ENCODE measurements at regions not wholly inside any gene's neighbourhood (a gene's known extent, or its start where the extent isn't known, plus 50 kb on each side); places are given as distances from the start of the nearest gene placed in this dataset.

GRCh38 chr15:61798631-61799030, 261.6 kb downstream of the VPS13C start:
- Histone ChIP-seq H3K9me3 (ENCODE audit: control insufficient read depth, insufficient read depth, low read length) (no peaks in the 10 kb centered on the region), H3K36me3 (ENCODE audit: insufficient read depth, low read length) (no peaks in the 10 kb centered on the region), H3K4me1 (ENCODE audit: insufficient read depth, low read length) (no peaks in the 10 kb centered on the region), H3K9ac (ENCODE audit: low read depth, low read length) (no peak overlapping the region)

- Histone ChIP-seq H3K9me3 (ENCODE audit: control insufficient read depth, insufficient read depth, low read length) (no peaks in the 10 kb centered on the region), H3K4me1 (ENCODE audit: insufficient read depth, low read length) (no peaks in the 10 kb centered on the region), H3K36me3 (ENCODE audit: insufficient read depth, low read length) (no peaks in the 10 kb centered on the region), H3K9ac (ENCODE audit: low read depth, low read length) (no peak overlapping the region)
Observed at GRCh38 chr15:61796056-61796455, 264.2 kb downstream of the VPS13C start.

GRCh38 chr15:61794881-61795280, 265.4 kb downstream of the VPS13C start:
- Histone ChIP-seq H3K9ac (ENCODE audit: low read depth, low read length) (no peak overlapping the region), H3K9me3 (ENCODE audit: control insufficient read depth, insufficient read depth, low read length) (no peaks in the 10 kb centered on the region), H3K4me1 (ENCODE audit: insufficient read depth, low read length) (no peaks in the 10 kb centered on the region), H3K36me3 (ENCODE audit: insufficient read depth, low read length) (no peaks in the 10 kb centered on the region)

GRCh38 chr15:61794276-61794675, 266.0 kb downstream of the VPS13C start:
- Histone ChIP-seq H3K9me3 (ENCODE audit: control insufficient read depth, insufficient read depth, low read length) (no peaks in the 10 kb centered on the region), H3K9ac (ENCODE audit: low read depth, low read length) (no peak overlapping the region), H3K36me3 (ENCODE audit: insufficient read depth, low read length) (no peaks in the 10 kb centered on the region), H3K4me1 (ENCODE audit: insufficient read depth, low read length) (no peaks in the 10 kb centered on the region)

GRCh38 chr15:61784734-61785133, 275.5 kb downstream of the VPS13C start:
- Histone ChIP-seq H3K36me3 (ENCODE audit: insufficient read depth, low read length) (no peaks in the 10 kb centered on the region), H3K9me3 (ENCODE audit: control insufficient read depth, insufficient read depth, low read length) (no peaks in the 10 kb centered on the region; the same call in 1 of the 2 replicates), H3K4me1 (ENCODE audit: insufficient read depth, low read length) (no peaks in the 10 kb centered on the region), H3K9ac (ENCODE audit: low read depth, low read length) (no peak overlapping the region)

GRCh38 chr15:61780278-61780980, 279.8 kb downstream of the VPS13C start:
- Histone ChIP-seq H3K9ac (ENCODE audit: low read depth, low read length) (no peak overlapping the region), H3K9me3 (ENCODE audit: control insufficient read depth, insufficient read depth, low read length) (no peaks in the 10 kb centered on the region), H3K36me3 (ENCODE audit: insufficient read depth, low read length) (no peaks in the 10 kb centered on the region), H3K4me1 (ENCODE audit: insufficient read depth, low read length) (no peaks in the 10 kb centered on the region)

GRCh38 chr15:61777689-61778088, 282.6 kb downstream of the VPS13C start:
- no peaks in the 10 kb centered on the region for H3K9me3 ChIP-seq (ENCODE audit: control insufficient read depth, insufficient read depth, low read length)
- no peaks in the 10 kb centered on the region for H3K4me1 ChIP-seq (ENCODE audit: insufficient read depth, low read length)

GRCh38 chr15:61769557-61769956, 290.7 kb downstream of the VPS13C start:
- Histone ChIP-seq H3K9me3 (ENCODE audit: control insufficient read depth, insufficient read depth, low read length) (no peaks in the 10 kb centered on the region), H3K4me1 (ENCODE audit: insufficient read depth, low read length) (0 out of 2 replicates have a peak, but pooled peaks cover 3% of the 10 kb centered on the region), H3K9ac (ENCODE audit: low read depth, low read length) (no peak overlapping the region), H3K36me3 (ENCODE audit: insufficient read depth, low read length) (no peaks in the 10 kb centered on the region)

More at GRCh38 chr15:61777689-61778088, 282.6 kb downstream of the VPS13C start:
- no peaks in the 10 kb centered on the region for H3K36me3 ChIP-seq (ENCODE audit: insufficient read depth, low read length)
- H3K9ac ChIP-seq (ENCODE audit: low read depth, low read length), result no peak overlapping the region

- Histone ChIP-seq H3K36me3 (ENCODE audit: insufficient read depth, low read length) (no peaks in the 10 kb centered on the region), H3K9ac (ENCODE audit: low read depth, low read length) (no peak overlapping the region), H3K9me3 (ENCODE audit: control insufficient read depth, insufficient read depth, low read length) (no peaks in the 10 kb centered on the region), H3K4me1 (ENCODE audit: insufficient read depth, low read length) (0 out of 2 replicates have a peak, but pooled peaks cover 5% of the 10 kb centered on the region)
Observed at GRCh38 chr15:61768131-61768530, 292.1 kb downstream of the VPS13C start.

- H3K4me1 ChIP-seq (ENCODE audit: insufficient read depth, low read length), result 0 out of 2 replicates have a peak, but pooled peaks cover 5% of the 10 kb centered on the region
- H3K9ac ChIP-seq (ENCODE audit: low read depth, low read length), result no peak overlapping the region
- H3K36me3 ChIP-seq (ENCODE audit: insufficient read depth, low read length), result no peaks in the 10 kb centered on the region
- no peaks in the 10 kb centered on the region for H3K9me3 ChIP-seq (ENCODE audit: control insufficient read depth, insufficient read depth, low read length)
Observed at GRCh38 chr15:61764981-61765380, 295.3 kb downstream of the VPS13C start.

- H3K9me3 ChIP-seq (ENCODE audit: control insufficient read depth, insufficient read depth, low read length), result no peaks in the 10 kb centered on the region
- no peaks in the 10 kb centered on the region for H3K36me3 ChIP-seq (ENCODE audit: insufficient read depth, low read length)
- 0 out of 2 replicates have a peak, but pooled peaks cover 5% of the 10 kb centered on the region for H3K4me1 ChIP-seq (ENCODE audit: insufficient read depth, low read length)
- H3K9ac ChIP-seq (ENCODE audit: low read depth, low read length), result no peak overlapping the region
Observed at GRCh38 chr15:61764141-61764540, 296.1 kb downstream of the VPS13C start.

- Histone ChIP-seq H3K36me3 (ENCODE audit: insufficient read depth, low read length) (no peaks in the 10 kb centered on the region), H3K9me3 (ENCODE audit: control insufficient read depth, insufficient read depth, low read length) (no peaks in the 10 kb centered on the region), H3K9ac (ENCODE audit: low read depth, low read length) (no peak overlapping the region), H3K4me1 (ENCODE audit: insufficient read depth, low read length) (0 out of 2 replicates have a peak, but pooled peaks cover 5% of the 10 kb centered on the region)
Observed at GRCh38 chr15:61762676-61763075, 297.6 kb downstream of the VPS13C start.

GRCh38 chr15:61759639-61760038, 300.6 kb downstream of the VPS13C start:
- Histone ChIP-seq H3K9me3 (ENCODE audit: control insufficient read depth, insufficient read depth, low read length) (no peaks in the 10 kb centered on the region; the same call in 1 of the 2 replicates), H3K9ac (ENCODE audit: low read depth, low read length) (no peak overlapping the region), H3K36me3 (ENCODE audit: insufficient read depth, low read length) (no peaks in the 10 kb centered on the region), H3K4me1 (ENCODE audit: insufficient read depth, low read length) (0 out of 2 replicates have a peak, but pooled peaks cover 3% of the 10 kb centered on the region)

- no peaks in the 10 kb centered on the region; the same call in 1 of the 2 replicates for H3K9me3 ChIP-seq (ENCODE audit: control insufficient read depth, insufficient read depth, low read length)
- no peaks in the 10 kb centered on the region for H3K4me1 ChIP-seq (ENCODE audit: insufficient read depth, low read length)
- no peak overlapping the region for H3K9ac ChIP-seq (ENCODE audit: low read depth, low read length)
- H3K36me3 ChIP-seq (ENCODE audit: insufficient read depth, low read length), result no peaks in the 10 kb centered on the region
Observed at GRCh38 chr15:61756071-61756820, 304.0 kb downstream of the VPS13C start.

GRCh38 chr15:61755467-61755866, 304.8 kb downstream of the VPS13C start:
- H3K9me3 ChIP-seq (ENCODE audit: control insufficient read depth, insufficient read depth, low read length), result no peaks in the 10 kb centered on the region; the same call in 1 of the 2 replicates
- no peaks in the 10 kb centered on the region for H3K4me1 ChIP-seq (ENCODE audit: insufficient read depth, low read length)
- no peak overlapping the region for H3K9ac ChIP-seq (ENCODE audit: low read depth, low read length)
- H3K36me3 ChIP-seq (ENCODE audit: insufficient read depth, low read length), result no peaks in the 10 kb centered on the region

Data from ES-I3 (cell line).